NCI-H446 treated with DMSO at 0.1 percent for 48 hours (cell line): ENCODE measurements at regions not wholly inside any gene's neighbourhood (a gene's known extent, or its start where the extent isn't known, plus 50 kb on each side); places are given as distances from the start of the nearest gene placed in this dataset.
A peak's percentile ranks its signal among the peaks of the same experiment; 100 is the strongest.

Source experiments
- DNase-seq: peaks from one replicate; lab custom pipeline; 2025; lab: John Stamatoyannopoulos, UW

DNA sequence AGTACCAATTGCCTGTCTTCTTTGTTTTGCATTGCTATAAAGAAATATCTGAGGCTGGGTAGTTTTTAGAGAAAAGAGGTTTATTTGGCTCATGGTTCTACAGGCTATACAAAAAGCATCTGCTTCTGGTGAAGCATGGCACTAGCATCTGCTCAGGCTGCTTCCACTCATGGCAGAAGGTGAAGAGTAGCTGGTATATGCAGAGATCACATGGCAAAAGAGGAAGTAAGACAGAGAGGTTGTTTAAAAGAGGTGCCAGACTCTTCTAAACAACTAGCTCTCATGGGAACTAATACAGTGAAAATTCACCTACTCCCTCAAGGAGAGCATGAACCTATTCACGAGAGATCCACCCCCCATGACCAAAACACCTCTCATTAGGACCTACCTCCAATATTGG is 56.7 kb upstream of the GUCA2B start:
- no peak for DNase-seq

DNA sequence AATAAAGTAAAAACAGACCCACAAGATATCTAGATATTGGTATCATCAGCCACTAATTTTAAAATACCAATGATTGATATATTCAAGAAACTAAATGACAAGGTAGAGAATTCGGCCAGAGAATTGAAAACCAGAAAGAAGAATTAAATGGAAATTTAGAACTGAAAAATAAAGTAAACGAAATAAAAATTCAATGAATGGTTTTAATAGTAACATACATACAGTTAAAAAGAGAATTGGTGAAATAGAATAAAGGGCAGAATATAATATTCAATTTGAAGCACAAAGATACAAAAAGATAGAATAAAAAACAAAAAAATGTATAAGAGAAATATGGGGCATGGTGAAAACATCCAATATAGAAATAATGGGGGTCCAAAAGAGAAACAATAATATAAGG is 64.0 kb upstream of the GUCA2B start:
- DNase-seq = no peak

DNA sequence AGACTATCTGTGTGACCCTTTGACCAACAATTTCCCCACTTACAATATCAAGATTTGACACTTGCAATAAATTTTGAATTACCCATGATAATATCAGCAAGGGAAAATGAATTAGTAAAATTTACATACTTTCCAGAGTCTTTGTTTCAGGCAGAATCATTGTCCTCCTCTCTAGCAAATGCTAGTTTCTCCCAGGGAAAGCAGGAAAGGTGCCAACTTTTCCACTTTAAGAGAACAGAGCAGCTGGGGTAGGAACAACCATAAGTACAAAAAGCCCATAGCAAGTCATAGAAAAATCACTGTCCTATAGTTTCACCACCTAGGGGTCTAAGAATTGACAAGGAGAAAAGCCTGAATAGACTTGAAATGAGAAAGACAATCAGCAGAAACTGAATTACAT is 67.1 kb upstream of the GUCA2B start:
- DNase-seq = no peak

DNA sequence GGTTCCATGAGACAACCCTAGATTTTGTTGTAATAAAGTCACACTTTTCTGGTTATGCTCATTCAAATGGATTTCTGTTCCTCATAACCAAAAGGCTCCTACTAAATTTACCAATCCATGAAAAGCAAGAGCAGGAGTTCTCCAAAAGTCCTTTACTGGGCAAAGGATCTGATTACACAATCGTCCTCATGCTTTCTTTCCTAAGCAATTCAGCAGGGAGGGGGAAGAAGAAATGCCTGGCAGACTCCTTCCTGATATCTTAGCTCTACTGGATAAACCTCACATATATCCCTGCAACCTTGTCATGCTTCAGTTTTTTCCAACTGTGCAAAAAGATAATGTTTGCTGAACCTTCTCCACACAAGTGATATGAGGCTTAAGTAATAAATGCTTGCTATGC is 67.6 kb upstream of the GUCA2B start:
- DNase-seq = no peak

DNA sequence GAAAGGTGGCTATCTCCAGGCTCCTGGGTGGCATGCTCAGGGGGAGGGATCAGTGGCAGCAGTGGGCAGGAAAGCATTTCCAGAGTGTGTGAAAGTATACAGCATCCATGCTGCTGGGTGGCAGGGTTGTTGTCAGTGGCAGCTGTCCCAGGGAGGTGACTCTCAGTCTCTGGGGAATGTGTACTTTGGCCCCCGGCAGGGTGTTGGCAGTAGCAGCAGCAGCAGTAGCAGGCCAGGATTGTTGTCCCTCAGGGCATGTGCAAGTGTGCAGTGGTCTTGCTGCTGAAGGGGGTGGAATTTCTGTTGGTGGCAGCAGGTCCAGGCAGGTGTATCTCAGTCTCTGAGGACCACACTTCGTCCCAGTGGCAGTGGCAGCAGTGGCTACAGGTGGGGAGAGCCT is 71.7 kb upstream of the GUCA2B start:
- DNase-seq = no peak

DNA sequence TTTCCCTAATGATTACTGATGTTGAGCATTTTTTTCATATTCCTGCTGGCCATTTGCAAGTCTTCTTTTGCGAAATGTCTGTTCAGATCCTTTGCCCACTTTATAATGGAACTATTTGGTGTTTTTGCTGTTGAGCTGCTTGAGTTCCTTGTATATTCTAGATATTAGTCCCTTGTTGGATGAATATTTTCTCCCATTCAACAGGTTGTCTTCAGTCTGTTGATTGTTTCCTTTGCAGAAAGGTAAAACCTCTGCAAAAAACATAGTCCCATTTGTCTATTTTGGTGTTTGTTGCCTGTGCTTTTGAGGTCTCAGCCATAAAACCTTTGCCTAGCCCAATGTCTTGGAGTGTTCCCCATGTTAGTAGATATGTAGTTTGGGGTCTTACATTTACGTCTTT is 78.0 kb upstream of the GUCA2B start:
- DNase-seq = no peak

DNA sequence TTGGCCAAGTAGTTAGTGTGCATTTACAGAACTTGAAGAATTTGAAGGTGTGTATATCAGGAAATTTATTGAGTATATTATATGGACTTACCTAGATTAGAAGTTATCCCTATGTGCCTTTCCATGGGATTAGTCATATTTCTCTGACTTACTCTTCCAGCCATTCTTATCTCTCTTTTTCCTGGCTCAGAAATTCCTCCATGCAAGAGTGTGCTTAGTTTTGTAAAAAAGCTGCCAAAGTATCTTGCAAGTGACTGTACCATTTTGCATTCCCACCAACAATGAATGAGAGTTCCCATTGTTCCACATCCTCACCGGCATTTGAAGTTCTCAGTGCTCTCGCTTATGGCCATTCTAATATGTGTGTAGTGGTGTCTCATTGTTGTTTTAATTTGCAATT is 82.2 kb upstream of the GUCA2B start:
- DNase-seq = no peak

DNA sequence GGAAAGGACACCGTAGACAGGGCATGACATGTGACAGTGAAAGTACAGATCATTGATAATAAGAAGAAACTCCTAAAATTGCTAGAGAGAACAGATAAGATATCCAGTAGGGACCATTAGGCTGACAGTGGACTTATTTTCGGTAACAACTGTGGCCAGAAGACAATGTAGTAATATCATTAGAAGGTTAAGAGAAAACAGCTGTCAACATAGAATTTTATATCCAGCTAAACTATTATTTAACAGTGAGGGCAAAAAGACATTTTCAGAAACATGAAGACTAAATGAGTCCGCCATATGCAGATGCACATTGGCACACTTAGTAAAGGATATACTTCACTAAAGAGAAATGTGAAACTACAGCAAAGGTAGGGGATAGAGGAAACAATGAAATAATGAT is 95.4 kb upstream of the GUCA2B start:
- no peak for DNase-seq

DNA sequence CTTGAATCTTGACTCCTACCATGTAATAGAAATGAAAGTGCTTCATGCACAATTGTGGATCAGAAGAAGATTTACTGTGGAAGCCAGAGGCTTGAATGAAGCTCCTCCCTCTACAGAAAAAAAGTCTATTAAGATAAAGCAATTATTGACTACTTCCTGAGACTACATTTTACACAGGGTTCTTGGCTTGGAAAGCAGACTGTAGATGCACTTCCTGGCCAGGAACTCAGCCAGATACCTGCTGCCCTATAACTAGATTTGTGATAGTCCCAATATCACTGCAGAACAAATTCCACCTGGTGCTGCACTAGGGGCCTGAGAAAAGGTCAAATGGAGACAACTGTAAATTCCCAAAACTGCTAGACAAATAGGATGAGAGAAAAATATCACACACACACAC is 96.8 kb upstream of the GUCA2B start:
- no peak for DNase-seq

DNA sequence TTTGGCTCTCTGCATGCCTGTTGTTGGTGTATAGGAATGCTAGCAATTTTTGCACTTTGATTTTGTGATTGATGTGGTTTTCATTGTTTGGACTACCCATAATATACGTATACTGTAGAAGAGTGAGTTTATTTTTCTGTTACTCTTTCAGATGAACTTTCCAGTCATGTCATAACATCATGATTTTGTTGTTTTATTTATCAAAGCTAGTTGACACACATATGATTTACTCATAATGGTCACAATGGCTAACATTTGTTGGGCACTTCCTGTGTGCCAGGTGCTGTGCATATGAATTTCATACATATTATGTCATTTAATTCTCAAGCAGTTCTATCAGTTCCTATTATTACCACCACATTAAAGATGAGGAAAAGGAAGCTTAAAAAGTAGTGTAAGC is 98.1 kb upstream of the GUCA2B start:
- no peak for DNase-seq

DNA sequence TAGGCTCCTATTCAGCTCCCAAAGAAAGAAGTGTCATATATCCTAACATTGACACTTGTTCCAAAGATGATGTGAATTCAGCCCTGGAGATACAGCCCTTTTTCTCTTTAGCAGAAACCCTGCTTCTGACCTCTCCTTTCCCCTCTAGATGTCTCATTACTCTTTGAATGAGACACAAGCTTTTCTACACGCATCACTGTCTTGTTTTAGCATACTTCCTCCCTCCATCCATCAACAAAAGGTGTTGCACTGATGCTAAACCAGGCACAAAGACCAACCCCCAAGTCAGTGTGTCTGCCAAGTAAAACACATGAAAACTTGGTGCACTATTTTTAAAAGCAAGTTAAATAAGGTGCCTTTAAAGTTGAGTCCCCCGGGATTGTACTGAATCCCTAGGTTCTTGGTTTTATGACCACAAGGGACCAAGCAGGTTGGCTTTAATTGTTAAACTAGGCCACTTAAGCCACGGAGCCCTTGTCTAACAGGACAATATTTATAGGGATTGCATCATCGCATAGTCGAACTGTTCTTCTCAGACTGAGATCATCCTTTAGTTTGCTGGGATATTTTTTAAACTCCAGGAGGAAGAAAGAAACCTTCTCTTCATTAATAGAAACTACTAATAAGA is 101.0 kb upstream of the GUCA2B start:
- no peak for DNase-seq

DNA sequence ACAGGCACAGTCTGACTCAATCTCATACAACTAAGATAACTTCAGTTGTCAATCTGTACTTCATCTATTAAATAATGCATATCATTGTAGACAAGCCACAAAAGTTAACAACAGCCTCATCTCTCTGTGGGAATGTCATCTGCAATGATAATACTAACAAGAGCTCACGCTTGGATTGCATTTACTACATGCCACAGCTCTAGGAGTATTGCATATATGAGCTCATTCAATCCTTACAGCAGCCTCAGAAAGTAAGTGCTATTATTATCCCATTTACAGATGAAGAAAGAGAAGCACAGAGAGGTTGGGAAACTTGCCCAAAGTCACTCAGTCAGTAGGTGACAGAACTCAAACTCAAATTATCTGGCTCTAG is 105.7 kb upstream of the GUCA2B start:
- no peak for DNase-seq

DNA sequence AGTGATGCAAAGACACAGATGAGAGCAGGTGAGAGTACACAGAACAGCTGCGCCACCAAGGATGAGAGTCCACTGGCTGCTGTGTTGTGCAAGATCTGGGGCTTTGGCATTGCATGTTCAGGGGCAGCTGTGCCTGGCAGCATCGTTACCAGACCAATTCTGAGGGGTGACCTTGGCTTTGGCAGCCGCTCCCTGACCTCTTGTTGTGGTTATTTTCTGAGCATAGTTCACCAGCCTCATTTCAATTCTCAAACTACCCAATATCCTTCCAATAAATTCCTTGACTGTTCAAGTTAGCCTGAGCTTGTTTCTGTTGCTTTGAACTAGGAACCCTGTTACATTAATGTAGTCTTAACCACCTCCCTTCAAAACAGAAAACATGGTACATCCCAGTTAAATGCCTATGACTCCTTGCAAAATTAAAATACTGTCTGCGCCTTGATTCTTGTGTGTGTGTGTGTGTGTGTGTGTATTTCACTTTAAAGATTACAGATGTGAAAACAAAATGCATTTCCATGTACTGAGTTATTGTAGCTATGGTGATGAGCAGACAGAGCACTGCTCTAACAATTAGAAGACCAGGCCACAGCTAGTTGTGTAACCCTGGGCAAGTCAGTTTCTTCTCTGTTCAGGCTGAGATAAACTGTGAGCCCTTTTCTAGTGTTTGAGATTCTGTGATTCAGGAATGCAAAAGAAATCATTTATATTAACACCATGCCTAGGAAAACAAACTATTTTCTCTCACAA is 106.3 kb upstream of the GUCA2B start:
- no peak for DNase-seq

DNA sequence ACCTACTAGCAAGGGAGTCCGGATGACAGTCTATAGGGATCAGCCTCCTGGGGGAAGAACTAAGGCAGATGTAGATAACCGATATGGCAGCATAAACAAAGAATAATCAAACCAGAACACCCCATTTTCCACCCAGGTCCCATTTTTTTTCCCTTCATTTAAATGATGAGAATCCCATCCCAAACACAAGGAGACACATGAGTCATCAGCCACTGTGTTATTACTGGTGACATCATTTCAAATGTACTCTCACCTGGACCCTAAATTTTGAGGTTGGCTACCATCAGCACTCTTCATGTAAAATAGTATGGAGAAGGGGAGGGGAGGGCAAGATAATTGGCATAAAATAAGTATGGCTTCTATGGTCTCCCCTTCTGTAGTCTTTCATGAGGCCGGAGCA is 108.9 kb upstream of the GUCA2B start:
- DNase-seq = no peak

DNA sequence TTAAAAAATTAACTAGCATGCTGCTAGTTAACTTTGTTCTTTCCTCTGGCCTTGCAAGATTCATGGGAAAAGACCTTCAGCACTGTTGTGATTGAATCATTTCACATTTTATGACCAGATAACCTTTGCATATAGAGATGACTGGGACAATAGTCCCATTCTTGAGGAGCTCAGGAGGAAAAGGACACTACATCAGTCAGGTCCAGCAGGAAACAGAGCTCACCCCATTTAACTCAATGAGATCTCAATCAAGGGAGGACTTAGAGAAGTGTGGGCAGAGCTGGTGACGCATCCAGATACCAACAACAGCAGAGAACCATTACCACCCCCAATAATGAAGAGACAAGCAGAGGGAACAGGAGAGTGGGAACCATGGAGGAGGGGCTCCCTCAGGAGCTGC is 109.4 kb upstream of the GUCA2B start:
- DNase-seq = no peak

DNA sequence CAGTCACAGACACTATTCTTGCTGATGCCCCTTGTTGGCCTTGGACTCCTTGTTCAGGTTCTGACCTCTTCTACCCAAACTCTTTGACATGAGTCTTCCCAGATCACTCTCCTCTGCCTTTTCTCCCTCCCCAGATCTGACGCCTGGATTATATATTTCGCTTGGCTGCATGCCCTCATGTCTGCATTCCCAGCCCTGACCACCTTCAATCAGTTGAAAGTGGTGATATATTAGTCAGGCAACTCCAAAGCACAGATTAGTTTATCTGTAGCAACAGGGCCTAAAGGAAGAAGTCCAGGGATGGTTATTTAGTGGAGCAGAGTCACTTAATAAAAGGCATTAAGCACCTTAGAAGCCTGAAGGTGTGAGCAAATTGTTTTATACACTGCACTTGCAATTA is 110.0 kb upstream of the GUCA2B start:
- DNase-seq = no peak

DNA sequence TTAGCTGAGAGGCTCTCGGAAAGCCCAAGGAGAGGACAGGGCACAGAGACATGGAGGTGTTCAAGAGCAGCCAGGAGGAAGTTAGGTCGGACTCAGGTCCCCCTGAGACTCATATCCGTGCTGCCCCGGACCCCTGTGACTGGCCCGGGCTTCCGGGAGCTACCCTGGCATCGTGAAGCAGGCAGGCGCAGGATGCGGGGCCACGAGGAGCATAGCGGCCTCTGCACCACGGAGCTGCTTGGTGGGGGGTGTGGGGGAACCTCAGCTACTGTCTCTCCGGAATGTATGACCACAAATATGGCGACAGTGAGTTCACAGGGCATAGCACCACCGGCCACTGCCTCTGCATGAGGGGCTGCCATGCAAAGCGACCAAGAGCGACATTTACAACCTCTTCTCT is 112.2 kb upstream of the GUCA2B start:
- no peak for DNase-seq

DNA sequence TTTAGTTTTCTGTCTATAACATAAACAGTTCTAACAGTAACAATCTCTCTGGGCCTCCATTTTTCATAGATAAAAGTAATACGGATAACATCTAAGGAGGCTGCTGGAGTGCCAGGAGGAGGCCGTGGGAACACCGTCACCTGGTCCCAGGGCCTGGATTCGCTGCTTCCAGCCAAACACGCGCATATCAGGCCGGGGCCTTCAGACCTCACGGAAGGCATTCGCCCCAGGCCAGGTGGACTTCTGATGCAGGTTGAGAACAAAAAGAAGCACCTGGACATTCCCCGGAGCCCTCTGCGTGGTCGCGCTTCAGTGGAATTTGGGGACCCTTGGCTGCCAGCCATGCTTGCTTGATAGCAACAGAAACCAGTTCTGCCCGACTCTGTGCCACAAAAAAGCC is 113.1 kb upstream of the GUCA2B start:
- DNase-seq = no peak

DNA sequence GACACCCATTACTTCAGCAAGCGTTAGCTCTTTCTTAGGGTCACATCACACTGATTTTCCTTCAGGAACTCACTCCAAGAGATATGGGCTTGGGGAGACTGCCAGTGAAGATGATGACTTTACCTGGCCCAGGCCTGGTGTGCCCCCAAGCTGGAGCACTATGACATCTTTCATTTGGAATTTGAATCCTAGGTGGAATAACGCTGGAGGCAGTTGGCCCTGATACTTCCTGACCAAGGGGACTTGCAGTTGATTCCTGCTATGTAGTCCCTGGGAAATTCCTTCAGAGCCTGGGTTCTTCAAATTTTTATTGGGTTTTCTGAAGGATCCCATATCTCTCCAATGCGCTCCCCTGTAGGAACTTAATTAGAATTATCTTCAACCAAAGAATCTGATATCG is 114.9 kb upstream of the GUCA2B start:
- DNase-seq = no peak

DNA sequence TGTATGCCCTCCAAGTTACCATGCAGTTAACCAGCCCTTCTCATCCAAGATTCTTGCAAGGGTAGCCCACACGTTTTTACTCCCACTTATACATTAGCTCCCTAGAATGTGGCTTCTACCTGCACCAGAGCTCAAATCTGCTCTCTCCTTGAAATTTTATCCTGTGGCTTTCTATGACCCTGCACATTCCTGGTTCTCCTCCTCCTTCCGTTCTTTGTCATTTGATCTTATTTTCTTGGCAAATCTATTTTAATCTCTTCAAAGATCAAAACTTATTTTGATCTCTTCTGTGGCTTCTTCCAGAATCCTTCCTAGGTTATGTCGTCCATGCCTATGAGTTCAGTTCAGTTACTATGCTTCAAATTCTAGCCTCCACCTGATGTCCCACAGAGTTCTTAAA is 115.6 kb upstream of the GUCA2B start:
- no peak for DNase-seq

DNA sequence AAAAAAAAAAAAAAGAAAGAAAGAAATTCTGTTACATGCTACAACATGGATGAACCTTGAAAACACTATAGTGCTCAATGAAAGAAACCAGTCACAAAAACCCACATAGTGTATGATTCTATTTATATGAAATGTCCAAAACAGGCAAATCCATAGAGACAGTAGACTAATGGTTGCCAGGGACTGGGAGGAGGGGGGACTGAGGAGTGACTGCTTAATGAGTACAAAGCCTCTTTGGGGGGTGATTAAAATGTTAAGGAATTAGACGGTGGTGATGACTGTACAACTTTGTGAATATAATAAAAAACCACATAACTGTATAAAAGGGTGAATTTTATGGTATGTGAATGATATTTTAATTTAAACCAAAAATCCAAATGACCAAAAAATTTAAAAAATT is 116.0 kb upstream of the GUCA2B start:
- no peak for DNase-seq

DNA sequence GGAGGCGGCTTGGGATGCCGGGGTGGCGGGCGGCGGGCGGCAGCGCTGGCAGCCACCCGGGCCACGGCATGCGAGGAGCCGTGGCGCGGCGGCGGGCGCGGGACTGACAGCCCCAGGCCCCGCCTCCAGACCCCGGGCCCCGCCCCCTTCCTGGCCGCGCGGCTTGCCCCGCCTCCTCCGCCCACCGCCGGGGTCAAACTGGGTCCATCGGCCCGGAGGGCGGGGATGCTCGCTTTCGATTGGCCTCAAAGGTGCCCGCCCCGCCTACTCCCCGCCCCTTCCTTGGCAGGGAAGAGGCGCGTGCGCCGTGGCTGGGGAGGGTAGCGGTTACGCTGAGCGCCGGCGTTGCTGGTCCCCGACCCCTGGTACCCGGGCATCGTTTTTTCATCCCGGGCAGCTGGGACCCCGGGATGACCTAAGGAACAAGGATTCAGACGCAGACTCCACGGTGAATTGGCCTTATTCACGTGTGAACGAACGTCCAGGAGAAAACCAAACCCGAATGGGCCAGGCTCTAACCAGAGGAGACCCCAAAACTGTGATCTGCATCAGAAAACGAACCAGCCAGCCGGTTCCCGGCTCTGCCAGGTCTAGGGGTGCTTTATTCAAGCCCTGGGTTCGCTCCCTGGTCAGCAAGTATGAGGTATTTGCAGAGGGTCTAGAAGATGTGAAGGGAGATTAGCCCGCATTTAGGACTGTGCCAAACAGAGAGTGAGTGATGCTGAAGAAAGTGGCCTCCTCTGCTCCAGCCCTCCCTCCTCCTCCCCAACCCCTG is 117.2 kb upstream of the GUCA2B start:
- peak; percentile 79 for DNase-seq

DNA sequence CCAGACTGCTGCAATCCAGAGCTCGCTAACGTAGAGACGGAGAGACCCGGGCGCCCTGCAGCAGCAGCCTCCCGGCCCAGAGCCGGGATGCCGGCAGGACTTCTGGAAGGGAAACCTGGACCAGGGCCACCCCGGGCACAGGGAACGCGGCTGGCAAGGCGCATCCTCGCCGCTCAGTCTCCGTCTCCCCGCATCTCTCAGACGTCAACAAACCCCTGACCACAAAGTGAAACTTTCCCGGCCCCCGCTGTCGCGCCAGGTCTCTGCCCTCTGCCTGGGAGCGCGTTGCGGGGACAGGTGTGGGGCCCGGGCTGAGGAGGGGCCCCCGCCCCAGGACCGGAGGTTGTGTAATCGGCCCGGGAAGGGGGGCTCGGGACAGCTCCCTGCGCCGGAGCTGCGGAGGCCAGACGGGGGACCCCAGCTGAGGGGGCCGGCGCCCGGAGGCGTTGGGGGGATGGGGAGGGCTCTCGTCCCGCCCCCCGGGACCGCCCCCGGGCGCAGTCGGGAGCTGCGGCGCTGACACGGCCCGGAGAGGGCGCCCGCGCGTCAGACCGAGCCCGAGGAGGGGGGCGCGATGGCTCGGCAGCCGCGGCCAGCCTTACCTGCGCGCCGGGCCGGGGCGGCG is 116.6 kb upstream of the HIVEP3 start:
- DNase-seq = peak; percentile 23
